ENCODE measurements at regions not wholly inside any gene's neighbourhood (a gene's known extent, or its start where the extent isn't known, plus 50 kb on each side); places are given as distances from the start of the nearest gene placed in this dataset.

DNA sequence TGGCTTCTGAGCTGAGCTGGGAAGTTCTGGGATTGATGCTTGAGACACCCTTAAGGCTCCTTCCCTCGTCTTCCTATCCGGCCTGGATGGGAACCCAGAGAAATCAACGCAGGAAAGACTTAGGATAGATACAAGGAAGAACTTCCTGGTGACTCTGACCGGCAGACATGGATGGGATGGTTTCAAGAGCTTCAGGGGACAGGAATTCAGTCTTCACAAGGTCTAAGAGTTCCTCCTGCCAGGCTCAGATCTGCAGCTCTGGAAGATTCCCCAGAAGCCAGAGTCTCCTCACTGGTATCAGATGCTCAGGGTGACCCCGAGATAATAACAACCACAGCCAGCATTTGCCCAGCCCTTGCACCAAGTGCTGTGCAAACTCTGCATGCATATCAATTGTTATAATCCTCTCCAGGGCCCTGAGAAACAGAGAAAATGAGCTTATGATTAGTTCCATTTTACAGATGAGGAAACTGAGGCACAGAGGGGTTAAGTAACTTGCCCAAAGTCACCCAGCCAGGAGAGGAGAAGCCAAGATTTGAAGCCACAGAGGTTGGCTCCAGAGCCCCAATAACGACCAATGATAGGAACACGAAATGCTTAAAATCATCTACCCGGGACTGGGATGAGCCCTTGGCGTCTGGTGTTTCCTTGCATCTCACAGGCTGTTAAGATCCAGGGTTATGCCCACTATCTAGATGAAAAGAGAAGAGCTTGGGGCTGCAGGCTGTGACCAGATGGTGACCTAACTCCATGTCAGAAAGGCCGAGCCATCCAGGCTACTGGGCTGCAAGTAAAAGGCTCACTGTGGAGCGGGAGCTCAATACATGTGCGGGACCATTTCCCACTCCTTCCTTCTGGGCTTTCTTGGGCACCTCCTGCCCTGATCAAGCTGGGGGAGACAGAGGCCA lies 119.8 kb downstream of the C9orf50 start:
- no peak for DNase-seq
- peaks cover 0 to 11% (median 0%) of the 10 kb centered on the region in 7 donors for H3K27me3 ChIP-seq (replicated peaks in 1 of 7)
- intact Hi-C loops (cut with DNase I; ENCODE audit: low total_unique reads): no loop called here

DNA sequence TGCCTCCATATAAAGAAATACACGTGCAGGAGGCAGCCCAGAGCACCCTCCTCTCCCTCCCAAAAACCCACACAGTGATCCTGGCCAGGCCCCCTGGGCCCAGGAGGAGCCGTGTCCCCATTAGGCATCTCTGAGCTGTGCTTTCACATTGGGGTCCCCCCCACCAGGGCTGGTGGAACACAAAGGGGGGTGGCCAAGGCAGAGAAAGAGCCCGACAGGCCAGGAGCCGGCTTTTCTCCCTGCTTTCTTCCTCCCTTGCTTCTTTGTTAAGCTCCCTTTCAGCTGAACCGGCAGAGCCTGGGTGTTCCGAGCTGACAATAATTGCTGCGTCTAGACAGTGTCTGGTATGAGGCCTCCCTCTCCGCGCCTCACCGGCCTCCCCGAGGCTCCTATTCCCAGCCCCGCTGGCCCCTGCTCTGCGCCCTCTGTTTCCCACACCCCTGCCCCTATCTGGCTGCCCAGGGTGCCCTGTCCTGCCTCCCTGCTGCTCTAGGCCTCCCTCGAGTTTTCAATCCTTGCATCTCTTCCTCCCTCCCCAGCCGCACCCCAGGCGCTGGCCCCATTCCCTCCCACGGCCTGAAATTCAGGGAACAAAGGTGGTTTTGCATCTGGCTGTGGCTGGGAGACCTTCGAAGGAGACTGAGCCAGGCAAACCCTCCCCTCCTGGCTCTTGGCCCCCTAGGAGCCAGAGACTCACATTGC lies 120.6 kb downstream of the C9orf50 start:
- peaks cover 0 to 23% (median 7%) of the 10 kb centered on the region in 6 donors for H3K36me3 ChIP-seq
- DNase-seq: no peak
- intact Hi-C loops (cut with DNase I; ENCODE audit: low total_unique reads): no loop called here
- 73 to 83% (median 82%) methylated on average over 16 to 18 of the region's 18 CpGs for WGBS, 5 donors
- peak in 2 of 3 donors; percentile 12 to 27 for TF ChIP-seq POLR2AphosphoS5 (IDR thresholded peaks at IDR 0.05)
- no peak for TF ChIP-seq POLR2A (IDR thresholded peaks at IDR 0.05)
- TF ChIP-seq, protein P1, sequence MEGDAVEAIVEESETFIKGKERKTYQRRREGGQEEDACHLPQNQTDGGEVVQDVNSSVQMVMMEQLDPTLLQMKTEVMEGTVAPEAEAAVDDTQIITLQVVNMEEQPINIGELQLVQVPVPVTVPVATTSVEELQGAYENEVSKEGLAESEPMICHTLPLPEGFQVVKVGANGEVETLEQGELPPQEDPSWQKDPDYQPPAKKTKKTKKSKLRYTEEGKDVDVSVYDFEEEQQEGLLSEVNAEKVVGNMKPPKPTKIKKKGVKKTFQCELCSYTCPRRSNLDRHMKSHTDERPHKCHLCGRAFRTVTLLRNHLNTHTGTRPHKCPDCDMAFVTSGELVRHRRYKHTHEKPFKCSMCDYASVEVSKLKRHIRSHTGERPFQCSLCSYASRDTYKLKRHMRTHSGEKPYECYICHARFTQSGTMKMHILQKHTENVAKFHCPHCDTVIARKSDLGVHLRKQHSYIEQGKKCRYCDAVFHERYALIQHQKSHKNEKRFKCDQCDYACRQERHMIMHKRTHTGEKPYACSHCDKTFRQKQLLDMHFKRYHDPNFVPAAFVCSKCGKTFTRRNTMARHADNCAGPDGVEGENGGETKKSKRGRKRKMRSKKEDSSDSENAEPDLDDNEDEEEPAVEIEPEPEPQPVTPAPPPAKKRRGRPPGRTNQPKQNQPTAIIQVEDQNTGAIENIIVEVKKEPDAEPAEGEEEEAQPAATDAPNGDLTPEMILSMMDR (IDR thresholded peaks at IDR 0.05 in 8 of 11, conservative IDR thresholded peaks at IDR 0.05 in 3 of 11): no peak
- H3K4me3 ChIP-seq: no peak overlapping the region
- peaks cover 0 to 19% (median 6%) of the 10 kb centered on the region in 7 donors for H3K27me3 ChIP-seq (replicated peaks in 1 of 7)
- H3K4me1 ChIP-seq: peaks cover 10 to 36% (median 26%) of the 10 kb centered on the region in 6 donors
- H3K27ac ChIP-seq: peak overlapping the region in 4 of 8 donors; percentile 19 to 91 (median 26)
- H3K9me3 ChIP-seq: no peaks in the 10 kb centered on the region

More for the DNA sequence above, 119.8 kb downstream of the C9orf50 start:
- peak overlapping the region in 4 of 8 donors; percentile 19 to 91 (median 26) for H3K27ac ChIP-seq
- peaks cover 4 to 28% (median 18%) of the 10 kb centered on the region in 6 donors for H3K4me1 ChIP-seq
- WGBS, 5 donors: 84 to 94% (median 90%) methylated on average over 10 to 12 of the region's 12 CpGs
- peaks cover 0 to 25% (median 7%) of the 10 kb centered on the region in 6 donors for H3K36me3 ChIP-seq
- H3K9me3 ChIP-seq: no peaks in the 10 kb centered on the region
- no peak for TF ChIP-seq POLR2AphosphoS5 (IDR thresholded peaks at IDR 0.05)
- H3K4me3 ChIP-seq: no peak overlapping the region

DNA sequence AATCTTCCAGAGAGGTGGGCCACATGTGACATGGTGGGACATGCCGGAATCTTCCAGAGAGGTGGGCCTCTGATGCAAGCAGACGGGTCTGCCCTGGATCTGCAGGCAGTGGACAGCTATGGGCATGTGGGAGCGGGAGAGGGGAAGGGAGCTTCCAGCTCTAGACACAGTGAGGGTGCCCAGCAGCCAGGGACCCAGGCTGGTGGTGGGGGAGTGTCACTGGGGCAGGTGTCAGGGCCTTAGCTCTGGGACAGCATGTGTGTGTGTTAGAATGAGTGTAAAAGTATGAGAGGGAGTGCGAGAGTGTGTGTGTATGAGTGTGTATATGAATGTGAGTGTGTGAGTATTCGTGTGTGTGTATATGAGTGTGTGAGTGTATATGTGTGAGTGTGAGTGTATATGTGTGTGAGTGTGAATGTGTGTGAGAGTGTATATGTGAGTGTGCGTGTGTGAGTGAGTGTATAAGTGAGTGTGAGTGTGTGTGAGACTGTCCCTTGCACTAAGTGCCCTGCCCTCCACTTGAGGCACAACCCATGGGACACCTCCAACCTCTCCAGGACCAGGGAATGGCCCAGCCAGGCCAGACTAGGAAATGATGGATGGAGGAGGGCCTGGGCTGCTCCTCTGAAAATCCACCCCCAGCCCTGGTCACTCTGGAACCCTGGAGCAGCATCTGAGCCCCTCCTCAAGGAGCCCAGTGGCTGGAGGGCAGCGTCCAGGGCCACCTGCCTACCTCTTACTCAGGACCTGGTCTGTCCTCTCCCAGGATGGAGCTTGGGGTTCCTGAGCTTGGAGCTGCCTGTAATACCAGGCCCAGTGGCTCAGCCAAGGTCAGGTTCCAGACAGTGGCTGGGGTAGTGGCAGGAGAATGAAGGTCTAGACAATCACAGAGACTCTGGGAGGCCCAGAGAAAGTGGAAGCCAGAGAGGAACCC lies 122.2 kb downstream of the C9orf50 start:
- Histone ChIP-seq H3K27me3 (replicated peaks in 1 of 7) (peaks cover 0 to 34% (median 6%) of the 10 kb centered on the region in 7 donors), H3K27ac (peak overlapping the region; percentile 57 to 92 (median 90)), H3K36me3 (peaks cover 0 to 20% (median 7%) of the 10 kb centered on the region in 6 donors), H3K4me1 (peaks cover 19 to 52% (median 37%) of the 10 kb centered on the region in 6 donors), H3K9me3 (no peaks in the 10 kb centered on the region), H3K4me3 (no peak overlapping the region)
- 81 to 91% (median 82%) methylated on average over 7 of the region's 7 CpGs for WGBS, 5 donors
- intact Hi-C loops (cut with DNase I; ENCODE audit: low total_unique reads): loop anchor here (5.0 kb wide), 1 partner anchor 104 kb away; no protein-coding TSS in a partner anchor
- TF ChIP-seq POLR2AphosphoS5 (IDR thresholded peaks at IDR 0.05) (no peak), POLR2A (IDR thresholded peaks at IDR 0.05) (no peak)
- TF ChIP-seq, protein P1 (IDR thresholded peaks at IDR 0.05 in 8 of 11, conservative IDR thresholded peaks at IDR 0.05 in 3 of 11): no peak
- DNase-seq: no peak
